Testis (tissue), 2 donors: ENCODE measurements at regions not wholly inside any gene's neighbourhood (a gene's known extent, or its start where the extent isn't known, plus 50 kb on each side); places are given as distances from the start of the nearest gene placed in this dataset.

Experiments
- POLR2A ChIP-seq: fragments of 450-650 bp; IDR thresholded peaks from one replicate; pipeline ENCODE4 v1.6.1; 2017; ENCODE audit warnings: antibody characterized with exemption, mild to moderate bottlenecking, moderate library complexity
- TF ChIP-seq, protein P1 (sequence below), 3 experiments: fragments of 450-650 bp in 2 of 3; fragments of 200-600 bp in 1 of 3; sonication (generic) in 1 of 3; IDR thresholded peaks; one replicate each; pipeline ENCODE4 v1.5.1; 2016 to 2019; ENCODE audit warnings: antibody characterized with exemption in 3 of 3, mild to moderate bottlenecking in 2 of 3, moderate library complexity in 1 of 3

DNA sequence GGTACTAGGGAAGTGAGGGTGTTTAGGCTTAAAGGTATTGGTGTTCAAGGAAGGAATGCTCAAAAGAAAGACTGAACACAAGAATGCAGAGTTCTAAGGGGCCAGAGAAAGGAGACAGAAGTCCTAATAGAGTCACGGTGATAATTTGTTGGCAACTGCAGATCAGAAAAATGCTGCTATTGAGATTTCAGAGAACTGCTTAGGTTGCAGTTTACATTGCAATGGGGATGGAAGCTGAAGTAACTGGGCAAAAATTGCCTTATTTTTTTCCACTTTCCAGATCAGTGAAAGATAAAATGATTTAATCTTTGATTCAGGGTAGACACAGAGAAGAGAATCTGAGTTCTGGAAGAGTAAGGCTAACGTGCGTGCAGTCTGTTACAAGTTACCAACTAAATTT is 199.8 kb downstream of the SQOR start:
- TF ChIP-seq, protein P1, sequence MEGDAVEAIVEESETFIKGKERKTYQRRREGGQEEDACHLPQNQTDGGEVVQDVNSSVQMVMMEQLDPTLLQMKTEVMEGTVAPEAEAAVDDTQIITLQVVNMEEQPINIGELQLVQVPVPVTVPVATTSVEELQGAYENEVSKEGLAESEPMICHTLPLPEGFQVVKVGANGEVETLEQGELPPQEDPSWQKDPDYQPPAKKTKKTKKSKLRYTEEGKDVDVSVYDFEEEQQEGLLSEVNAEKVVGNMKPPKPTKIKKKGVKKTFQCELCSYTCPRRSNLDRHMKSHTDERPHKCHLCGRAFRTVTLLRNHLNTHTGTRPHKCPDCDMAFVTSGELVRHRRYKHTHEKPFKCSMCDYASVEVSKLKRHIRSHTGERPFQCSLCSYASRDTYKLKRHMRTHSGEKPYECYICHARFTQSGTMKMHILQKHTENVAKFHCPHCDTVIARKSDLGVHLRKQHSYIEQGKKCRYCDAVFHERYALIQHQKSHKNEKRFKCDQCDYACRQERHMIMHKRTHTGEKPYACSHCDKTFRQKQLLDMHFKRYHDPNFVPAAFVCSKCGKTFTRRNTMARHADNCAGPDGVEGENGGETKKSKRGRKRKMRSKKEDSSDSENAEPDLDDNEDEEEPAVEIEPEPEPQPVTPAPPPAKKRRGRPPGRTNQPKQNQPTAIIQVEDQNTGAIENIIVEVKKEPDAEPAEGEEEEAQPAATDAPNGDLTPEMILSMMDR (IDR thresholded peaks at IDR 0.05), result no peak
- no peak for TF ChIP-seq POLR2A
